ENCODE measurements at regions not wholly inside any gene's neighbourhood (a gene's known extent, or its start where the extent isn't known, plus 50 kb on each side); places are given as distances from the start of the nearest gene placed in this dataset.

GRCh38 chr13:111514610-111515306, 194.3 kb downstream of the TEX29 start:
- no peak for DNase-seq
- intact Hi-C loops (cut with DNase I), result no loop called here
- ATAC-seq, result no peak
- Histone ChIP-seq H3K4me1 (no peaks in the 10 kb centered on the region), H3K4me3 (no peak overlapping the region), H3K27me3 (no peaks in the 10 kb centered on the region), H3K9me3 (no peaks in the 10 kb centered on the region), H3K27ac (no peak overlapping the region), H3K36me3 (replicated peaks in 1 of 2; ENCODE audit: insufficient read depth in 1 of 2, low read depth in 2 of 2) (no peaks in the 10 kb centered on the region)
- WGBS, 2 donors, result 50 to 53% methylated on average over 20 to 24 of the region's 24 CpGs
- TF ChIP-seq CTCF (IDR thresholded peaks at IDR 0.05) (no peak), POLR2A (IDR thresholded peaks at IDR 0.05) (no peak)

- TF ChIP-seq CTCF (IDR thresholded peaks at IDR 0.05) (no peak), POLR2A (IDR thresholded peaks at IDR 0.05) (no peak)
- no peaks in the 10 kb centered on the region for H3K4me1 ChIP-seq
- no peaks in the 10 kb centered on the region for H3K9me3 ChIP-seq
- no peak overlapping the region for H3K4me3 ChIP-seq
- DNase-seq (no peak), ATAC-seq (no peak)
- intact Hi-C loops (cut with DNase I), result no loop called here
- H3K27ac ChIP-seq, result no peak overlapping the region
- no peaks in the 10 kb centered on the region for H3K27me3 ChIP-seq
- WGBS, 2 donors, result 52 to 65% methylated on average over 3 of the region's 3 CpGs
- H3K36me3 ChIP-seq (replicated peaks in 1 of 2; ENCODE audit: insufficient read depth in 1 of 2, low read depth in 2 of 2), result no peaks in the 10 kb centered on the region
These were observed 194.8 kb downstream of the TEX29 start for GRCh38 chr13:111515307-111515617.

- DNase-seq, result no peak
- no peaks in the 10 kb centered on the region for H3K4me1 ChIP-seq
- TF ChIP-seq CTCF (IDR thresholded peaks at IDR 0.05), result no peak
- TF ChIP-seq POLR2A (IDR thresholded peaks at IDR 0.05), result no peak
These were observed 195.2 kb downstream of the TEX29 start for GRCh38 chr13:111515635-111516034.

GRCh38 chr13:111516712-111517640, 196.5 kb downstream of the TEX29 start:
- H3K27me3 ChIP-seq, result no peaks in the 10 kb centered on the region
- no peak overlapping the region for H3K27ac ChIP-seq
- 54 to 63% methylated on average over 15 to 28 of the region's 28 CpGs for WGBS, 2 donors
- H3K4me1 ChIP-seq, result no peaks in the 10 kb centered on the region
- H3K4me3 ChIP-seq, result no peak overlapping the region
- H3K36me3 ChIP-seq (replicated peaks in 1 of 2; ENCODE audit: insufficient read depth in 1 of 2, low read depth in 2 of 2), result no peaks in the 10 kb centered on the region
- DNase-seq (no peak), ATAC-seq (no peak)
- TF ChIP-seq POLR2A (IDR thresholded peaks at IDR 0.05) (no peak), CTCF (IDR thresholded peaks at IDR 0.05) (no peak)
- intact Hi-C loops (cut with DNase I), result no loop called here
- H3K9me3 ChIP-seq, result no peaks in the 10 kb centered on the region

More at GRCh38 chr13:111515635-111516034, 195.2 kb downstream of the TEX29 start:
- H3K4me3 ChIP-seq, result no peak overlapping the region
- WGBS, 2 donors, result 37 to 51% methylated on average over 11 to 16 of the region's 16 CpGs
- ATAC-seq, result no peak
- no peaks in the 10 kb centered on the region for H3K9me3 ChIP-seq
- H3K36me3 ChIP-seq (replicated peaks in 1 of 2; ENCODE audit: insufficient read depth in 1 of 2, low read depth in 2 of 2), result no peaks in the 10 kb centered on the region
- H3K27ac ChIP-seq, result no peak overlapping the region
- H3K27me3 ChIP-seq, result no peaks in the 10 kb centered on the region
- intact Hi-C loops (cut with DNase I), result no loop called here

All from body of pancreas (tissue), 4 donors.